Stomach (tissue), 8 donors: ENCODE measurements at regions not wholly inside any gene's neighbourhood (a gene's known extent, or its start where the extent isn't known, plus 50 kb on each side); places are given as distances from the start of the nearest gene placed in this dataset.

Source experiments
- DNase-seq, 2 donors: peaks; one replicate each; pipeline versions ENCODE4 v3.0.0 to v3.0.0-alpha.2; 2013 to 2019
- H3K27ac ChIP-seq, 5 donors: fragments of 200-600 bp in 4 of 5; sonication (generic) in 4 of 5; one replicate each; pipeline ENCODE4 v1.5.1; 2013 to 2019; ENCODE audit warnings: mild to moderate bottlenecking in 1 of 5, moderate library complexity in 1 of 5
- H3K27me3 ChIP-seq, 3 donors: fragments of 200-600 bp; sonication (generic); one replicate each; pipeline ENCODE4 v1.5.1; 2017 to 2019; ENCODE audit warnings: mixed run types in 1 of 3
- H3K36me3 ChIP-seq, 4 donors: fragments of 200-600 bp; sonication (generic); 1 replicate in 3 of 4; 2 replicates in 1 of 4; pipeline ENCODE4 v1.5.1; 2016 to 2019
- H3K4me1 ChIP-seq, 4 donors: fragments of 200-600 bp; sonication (generic); one replicate each; pipeline ENCODE4 v1.5.1; 2016 to 2019
- H3K4me3 ChIP-seq, 4 donors: fragments of 200-600 bp; sonication (generic) in 3 of 4; one replicate each; pipeline ENCODE4 v1.5.1; 2016 to 2019; ENCODE audit warnings: mild to moderate bottlenecking in 1 of 4
- H3K9me3 ChIP-seq, 4 donors: fragments of 200-600 bp; sonication (generic); one replicate each; pipeline ENCODE4 v1.5.1; 2016 to 2019
- CTCF ChIP-seq, 7 experiments: fragments of 450-650 bp in 4 of 7; fragments of 200-600 bp in 3 of 7; sonication (generic) in 3 of 7; IDR thresholded peaks; one replicate each; pipeline ENCODE4 v1.5.1; 2016 to 2019; ENCODE audit warnings: antibody characterized with exemption in 7 of 7, control low read depth in 2 of 7, mild to moderate bottlenecking in 1 of 7
- EP300 ChIP-seq: sonication (generic); formaldehyde crosslinking; IDR thresholded peaks from one replicate; pipeline ENCODE4 v1.6.1; 2017; ENCODE audit warnings: antibody characterized with exemption
- POLR2A ChIP-seq, 4 donors: fragments of 450-650 bp; IDR thresholded peaks; one replicate each; pipeline ENCODE4 v1.6.1; 2016; ENCODE audit warnings: antibody characterized with exemption in 4 of 4, control low read depth in 2 of 4, mild to moderate bottlenecking in 1 of 4, moderate library complexity in 1 of 4
- POLR2AphosphoS5 ChIP-seq, 3 donors: sonication (generic); formaldehyde crosslinking; IDR thresholded peaks; one replicate each; pipeline ENCODE4 v1.6.1; 2016; ENCODE audit warnings: antibody characterized with exemption in 3 of 3
- WGBS, 5 donors: extraction: QIAGEN DNeasy Blood & Tissue Kit in 3 of 5; methylation state at CpG; one replicate each; pipeline versions ENCODE4 v1.1.5 to v1.1.7; 2013 to 2018; 5-methylcytosine and 5-hydroxymethylcytosine counted together
- intact Hi-C: fragments of 100-400 bp; cut with DNase I; formaldehyde crosslinking; loops from one replicate; pipeline ENCODE4 v1.15.1; 2023; ENCODE audit warnings: low total_unique reads
- donor health status: healthy with polysubstance abuse.
- donor health status: Bipolar disorder and iron deficiency.
- donor health status: healthy.

- peaks cover 0 to 6% (median 0%) of the 10 kb centered on the region in 3 donors for H3K27me3 ChIP-seq
- no peak overlapping the region for H3K27ac ChIP-seq
- TF ChIP-seq POLR2A (IDR thresholded peaks at IDR 0.05), result no peak
- no peak for TF ChIP-seq CTCF (IDR thresholded peaks at IDR 0.05)
- no peak for TF ChIP-seq POLR2AphosphoS5 (IDR thresholded peaks at IDR 0.05)
- no peak for TF ChIP-seq EP300
- no peaks in the 10 kb centered on the region for H3K9me3 ChIP-seq
- 91 to 100% (median 100%) methylated on average over 2 of the region's 2 CpGs for WGBS, 5 donors
- H3K4me3 ChIP-seq, result no peak overlapping the region
- intact Hi-C loops, result no loop called here
- no peaks in the 10 kb centered on the region for H3K4me1 ChIP-seq
- no peaks in the 10 kb centered on the region for H3K36me3 ChIP-seq
- no peak for DNase-seq
Observed at GRCh38 chr1:38516560-38516959, 343.0 kb downstream of the RRAGC start.

GRCh38 chr1:38512789-38513188 is 346.8 kb downstream of the RRAGC start:
- 45 to 57% (median 49%) methylated on average over 7 of the region's 7 CpGs for WGBS, 5 donors
- H3K36me3 ChIP-seq, result no peaks in the 10 kb centered on the region
- H3K9me3 ChIP-seq, result no peaks in the 10 kb centered on the region
- TF ChIP-seq POLR2AphosphoS5 (IDR thresholded peaks at IDR 0.05) (no peak), POLR2A (IDR thresholded peaks at IDR 0.05) (no peak), CTCF (IDR thresholded peaks at IDR 0.05) (no peak), EP300 (no peak)
- H3K4me3 ChIP-seq, result no peak overlapping the region
- H3K27me3 ChIP-seq, result peaks cover 0 to 28% (median 8%) of the 10 kb centered on the region in 3 donors
- no peak overlapping the region for H3K27ac ChIP-seq
- intact Hi-C loops, result no loop called here
- DNase-seq, result no peak
- peaks cover 0 to 8% (median 0%) of the 10 kb centered on the region in 4 donors for H3K4me1 ChIP-seq

GRCh38 chr1:38512024-38512767 is 347.4 kb downstream of the RRAGC start:
- Histone ChIP-seq H3K36me3 (no peaks in the 10 kb centered on the region), H3K4me1 (peaks cover 0 to 8% (median 0%) of the 10 kb centered on the region in 4 donors), H3K27ac (no peak overlapping the region), H3K4me3 (no peak overlapping the region), H3K9me3 (no peaks in the 10 kb centered on the region), H3K27me3 (peaks cover 0 to 28% (median 8%) of the 10 kb centered on the region in 3 donors)
- DNase-seq, result no peak
- intact Hi-C loops, result no loop called here
- WGBS, 5 donors, result 54 to 64% (median 62%) methylated on average over 5 of the region's 5 CpGs
- no peak for TF ChIP-seq CTCF (IDR thresholded peaks at IDR 0.05)
- no peak for TF ChIP-seq POLR2A (IDR thresholded peaks at IDR 0.05)
- no peak for TF ChIP-seq POLR2AphosphoS5 (IDR thresholded peaks at IDR 0.05)

GRCh38 chr1:38508232-38508631 is 351.3 kb downstream of the RRAGC start:
- Histone ChIP-seq H3K27ac (no peak overlapping the region), H3K4me1 (peaks cover 0 to 8% (median 0%) of the 10 kb centered on the region in 4 donors)

More at GRCh38 chr1:38508232-38508631, 351.3 kb downstream of the RRAGC start:
- Histone ChIP-seq H3K27me3 (peaks cover 0 to 43% (median 8%) of the 10 kb centered on the region in 3 donors), H3K9me3 (no peaks in the 10 kb centered on the region), H3K36me3 (no peaks in the 10 kb centered on the region), H3K4me3 (no peak overlapping the region)
- TF ChIP-seq POLR2AphosphoS5 (IDR thresholded peaks at IDR 0.05), result no peak
- TF ChIP-seq CTCF (IDR thresholded peaks at IDR 0.05), result no peak
- TF ChIP-seq EP300, result no peak
- no peak for TF ChIP-seq POLR2A (IDR thresholded peaks at IDR 0.05)
- DNase-seq, result no peak
- 15 to 24% (median 23%) methylated on average over 6 of the region's 6 CpGs for WGBS, 5 donors
- intact Hi-C loops, result no loop called here
